HEK293 (cell line): ENCODE measurements at regions not wholly inside any gene's neighbourhood (a gene's known extent, or its start where the extent isn't known, plus 50 kb on each side); places are given as distances from the start of the nearest gene placed in this dataset.

Experiments
- CTCF ChIP-seq: fragments of 450-650 bp; formaldehyde crosslinking; IDR thresholded peaks from 2 replicates; pipeline ENCODE4 v1.5.1; 2016; ENCODE audit warnings: missing biosample characterization, missing genetic modification characterization
- GLI2 ChIP-seq: fragments of 450-650 bp; formaldehyde crosslinking; IDR thresholded peaks from 2 replicates; pipeline ENCODE4; 2017; ENCODE audit warnings: missing biosample characterization, missing genetic modification characterization, low read depth, borderline replicate concordance
- MYNN ChIP-seq: fragments of 450-650 bp; formaldehyde crosslinking; IDR thresholded peaks from 2 replicates; pipeline ENCODE4 v1.5.1; 2016; ENCODE audit warnings: missing biosample characterization, missing genetic modification characterization, borderline replicate concordance
- REST ChIP-seq: fragments of 450-650 bp; formaldehyde crosslinking; IDR thresholded peaks from 2 replicates; pipeline ENCODE4 v1.5.1; 2016; ENCODE audit warnings: missing biosample characterization, missing genetic modification characterization
- ZBTB11 ChIP-seq: fragments of 450-650 bp; formaldehyde crosslinking; conservative IDR thresholded peaks from 2 replicates; pipeline ENCODE4 v1.5.1; 2016; ENCODE audit warnings: low read depth, missing biosample characterization, missing genetic modification characterization
- ZBTB26 ChIP-seq: fragments of 450-650 bp; formaldehyde crosslinking; optimal IDR thresholded peaks from 2 replicates; pipeline ENCODE3; 2016; ENCODE audit warnings: missing biosample characterization, mild to moderate bottlenecking, missing genetic modification characterization
- ZNF488 ChIP-seq: fragments of 450-650 bp; formaldehyde crosslinking; IDR thresholded peaks from 2 replicates; pipeline ENCODE4 v1.5.1; 2016; ENCODE audit warnings: missing biosample characterization, missing genetic modification characterization
- ZNF530 ChIP-seq: fragments of 450-650 bp; formaldehyde crosslinking; IDR thresholded peaks from 2 replicates; pipeline ENCODE4 v1.5.1; 2016; ENCODE audit warnings: low read depth, missing biosample characterization, missing genetic modification characterization
- ZNF549 ChIP-seq: fragments of 450-650 bp; IDR thresholded peaks from 2 replicates; pipeline ENCODE4 v1.5.1; 2018; ENCODE audit warnings: missing biosample characterization, missing genetic modification characterization, mild to moderate bottlenecking, inconsistent platforms, moderate library complexity
- ZNF558 ChIP-seq: fragments of 450-650 bp; formaldehyde crosslinking; IDR thresholded peaks from 2 replicates; pipeline ENCODE4 v1.5.1; 2016; ENCODE audit warnings: missing biosample characterization, missing genetic modification characterization

- TF ChIP-seq ZNF558 (tag by site-specific recombination) (no peak), CTCF (no peak), ZBTB26 (tag by site-specific recombination) (no peak), ZNF530 (tag by site-specific recombination) (no peak), MYNN (tag by site-specific recombination) (no peak), REST (tag by site-specific recombination) (no peak), ZNF488 (tag by site-specific recombination) (no peak), ZBTB11 (tag by site-specific recombination) (no peak), ZNF549 (tag by site-specific recombination) (no peak), GLI2 (tag by site-specific recombination) (no peak)
These were observed 863.7 kb upstream of the SOX9 start for GRCh38 chr17:71257096-71257495.
